HFF-Myc (cell line): ENCODE measurements at regions not wholly inside any gene's neighbourhood (a gene's known extent, or its start where the extent isn't known, plus 50 kb on each side); places are given as distances from the start of the nearest gene placed in this dataset.

Source experiments
- DNase-seq: peaks from one replicate; pipeline ENCODE4 v3.0.0-alpha.2; 2011; ENCODE audit warnings: low read depth; ENCODE audit errors: extremely low read depth
- H3K4me3 ChIP-seq: replicated peaks from 2 replicates; pipeline ENCODE4 v1.5.1; 2011; ENCODE audit warnings: low read depth, mild to moderate bottlenecking, control low read depth, low read length
- CTCF ChIP-seq: IDR thresholded peaks from 2 replicates; pipeline ENCODE4 v1.5.1; 2012; ENCODE audit warnings: mild to moderate bottlenecking, low read depth, low read length, control low read depth; ENCODE audit errors: missing control alignments

GRCh38 chr16:7278636-7279035, 54.0 kb upstream of the RBFOX1 start:
- TF ChIP-seq CTCF: no peak
- DNase-seq: no peak
- no peak overlapping the region for H3K4me3 ChIP-seq

- no peak overlapping the region for H3K4me3 ChIP-seq
- no peak for DNase-seq
- TF ChIP-seq CTCF: no peak
Measured at GRCh38 chr16:7272567-7273158, 60.0 kb upstream of the RBFOX1 start.

GRCh38 chr16:7271486-7271885, 61.2 kb upstream of the RBFOX1 start:
- DNase-seq: no peak
- TF ChIP-seq CTCF: no peak
- H3K4me3 ChIP-seq: no peak overlapping the region

GRCh38 chr16:7270823-7271222, 61.8 kb upstream of the RBFOX1 start:
- no peak for TF ChIP-seq CTCF
- no peak overlapping the region for H3K4me3 ChIP-seq
- DNase-seq: no peak

- H3K4me3 ChIP-seq: no peak overlapping the region
- no peak for TF ChIP-seq CTCF
- no peak for DNase-seq
Measured at GRCh38 chr16:7270006-7270405, 62.6 kb upstream of the RBFOX1 start.

GRCh38 chr16:7268182-7268581, 64.5 kb upstream of the RBFOX1 start:
- H3K4me3 ChIP-seq: no peak overlapping the region
- DNase-seq: no peak
- TF ChIP-seq CTCF: peak; percentile 20

- TF ChIP-seq CTCF: no peak
- DNase-seq: no peak
- no peak overlapping the region for H3K4me3 ChIP-seq
Measured at GRCh38 chr16:7257016-7257415, 75.6 kb upstream of the RBFOX1 start.
